ENCODE measurements at regions not wholly inside any gene's neighbourhood (a gene's known extent, or its start where the extent isn't known, plus 50 kb on each side); places are given as distances from the start of the nearest gene placed in this dataset.

DNA sequence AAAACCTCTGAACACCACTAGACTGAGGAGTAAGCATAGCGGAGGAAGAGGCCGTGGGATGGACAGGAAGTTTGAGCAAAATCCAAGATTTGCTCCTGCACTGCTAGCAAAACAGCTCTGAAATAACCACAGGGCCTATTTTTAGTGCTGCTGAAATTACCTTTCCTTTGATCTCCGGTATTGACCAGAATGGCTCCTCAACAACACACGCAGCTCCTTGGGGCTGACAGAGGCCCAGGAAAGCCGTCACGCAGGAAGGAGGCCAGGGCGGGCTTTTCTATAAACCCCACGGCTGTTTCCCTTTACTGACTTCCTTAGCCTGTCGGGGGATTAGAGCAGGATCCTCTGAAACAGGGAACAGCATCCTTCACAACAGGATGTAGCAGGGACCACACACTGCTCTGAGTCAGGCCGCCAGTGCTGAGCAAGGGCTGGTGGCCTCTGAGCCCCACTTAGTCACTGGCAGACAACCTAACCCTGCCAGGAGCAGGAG, 80.8 kb upstream of the LCLAT1 start:
- H3K36me3 ChIP-seq (ENCODE audit: control insufficient read depth, insufficient read depth, low read length), result no peaks in the 10 kb centered on the region
- DNase-seq (ENCODE audit: low read depth in 4 of 6, low spot score in 6 of 6), result no peak
- H3K4me3 ChIP-seq (ENCODE audit: low read depth, low read length), result no peak overlapping the region
- H3K27ac ChIP-seq (ENCODE audit: low read depth, low read length), result no peak overlapping the region
- H3K4me1 ChIP-seq (ENCODE audit: control insufficient read depth, insufficient read depth, low read length), result no peaks in the 10 kb centered on the region
- 61% methylated on average over 10 of the region's 10 CpGs for WGBS (ENCODE audit: insufficient coverage)
- no peaks in the 10 kb centered on the region for H3K27me3 ChIP-seq (ENCODE audit: control insufficient read depth, insufficient read depth, low read length)
- no peaks in the 10 kb centered on the region for H3K9me3 ChIP-seq (ENCODE audit: control insufficient read depth, insufficient read depth, low read length)

DNA sequence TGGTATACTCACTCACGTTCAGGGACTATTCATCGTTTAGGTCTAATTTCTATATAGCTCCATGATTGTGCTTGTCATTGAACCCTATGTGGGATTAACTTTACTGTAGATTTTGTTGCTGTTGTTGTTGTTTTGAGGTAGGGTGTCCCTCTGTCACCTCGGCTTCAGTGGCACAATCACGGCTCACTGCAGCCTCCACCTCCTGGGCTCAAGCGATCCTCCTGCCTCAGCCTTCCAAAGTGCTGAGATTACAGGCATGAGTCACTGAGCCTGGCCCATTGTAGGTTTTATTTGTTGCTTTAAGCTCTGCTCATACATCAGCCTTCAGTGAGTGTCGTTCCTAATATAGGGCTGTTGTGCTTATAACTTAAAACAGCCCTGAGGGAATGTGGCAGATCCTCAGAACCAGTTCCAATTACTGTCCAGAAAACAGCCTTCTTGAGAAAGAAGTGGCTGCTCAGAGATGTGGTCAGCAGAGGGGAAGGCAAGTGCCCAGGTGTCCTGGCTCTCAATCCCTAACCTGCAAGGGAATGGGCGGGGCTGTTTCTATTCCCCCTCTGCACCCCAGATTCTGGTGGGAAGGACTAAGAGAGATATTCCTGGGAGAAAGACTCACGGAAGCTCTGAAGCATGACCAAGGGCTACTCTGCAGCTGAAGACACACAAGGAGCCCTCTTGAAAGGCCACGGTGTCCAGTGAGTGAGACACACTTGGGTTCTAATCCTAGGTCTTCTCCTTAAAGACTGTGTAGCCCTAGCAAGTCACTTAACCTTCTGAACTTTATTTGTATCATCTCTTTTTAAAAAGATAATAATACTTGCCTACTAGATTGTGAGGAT, 79.6 kb upstream of the LCLAT1 start:
- 91% methylated on average over 7 of the region's 9 CpGs for WGBS (ENCODE audit: insufficient coverage)
- DNase-seq (ENCODE audit: low read depth in 4 of 6, low spot score in 6 of 6), result no peak
- Histone ChIP-seq H3K36me3 (ENCODE audit: control insufficient read depth, insufficient read depth, low read length) (no peaks in the 10 kb centered on the region), H3K4me3 (ENCODE audit: low read depth, low read length) (no peak overlapping the region), H3K27ac (ENCODE audit: low read depth, low read length) (no peak overlapping the region), H3K27me3 (ENCODE audit: control insufficient read depth, insufficient read depth, low read length) (no peaks in the 10 kb centered on the region), H3K9me3 (ENCODE audit: control insufficient read depth, insufficient read depth, low read length) (no peaks in the 10 kb centered on the region), H3K4me1 (ENCODE audit: control insufficient read depth, insufficient read depth, low read length) (no peaks in the 10 kb centered on the region)

DNA sequence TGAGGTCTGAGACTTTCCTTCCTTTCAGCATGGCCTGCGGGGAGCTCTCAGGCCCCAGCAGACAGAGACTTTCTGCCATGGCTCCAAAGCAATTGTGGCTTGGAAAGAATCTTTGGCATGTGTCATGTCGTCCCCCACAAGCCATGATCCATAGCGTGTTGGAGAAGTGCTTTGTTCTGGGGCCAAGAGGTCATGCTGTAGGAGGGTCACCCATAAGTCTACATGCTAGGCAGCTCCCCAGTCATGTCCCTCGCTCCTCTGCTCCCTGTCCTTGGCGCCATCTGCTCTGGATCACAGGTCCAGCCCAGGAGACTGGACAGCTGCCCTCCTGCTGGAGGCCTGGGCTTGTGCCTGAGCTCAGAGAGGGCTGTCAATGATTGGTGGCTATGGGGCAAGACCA, 78.8 kb upstream of the LCLAT1 start:
- Histone ChIP-seq H3K36me3 (ENCODE audit: control insufficient read depth, insufficient read depth, low read length) (no peaks in the 10 kb centered on the region), H3K4me1 (ENCODE audit: control insufficient read depth, insufficient read depth, low read length) (no peaks in the 10 kb centered on the region), H3K4me3 (ENCODE audit: low read depth, low read length) (no peak overlapping the region), H3K27ac (ENCODE audit: low read depth, low read length) (no peak overlapping the region), H3K9me3 (ENCODE audit: control insufficient read depth, insufficient read depth, low read length) (no peaks in the 10 kb centered on the region), H3K27me3 (ENCODE audit: control insufficient read depth, insufficient read depth, low read length) (no peaks in the 10 kb centered on the region)
- no peak for DNase-seq (ENCODE audit: low read depth in 4 of 6, low spot score in 6 of 6)
- WGBS (ENCODE audit: insufficient coverage), result 90% methylated on average over 4 of the region's 5 CpGs

DNA sequence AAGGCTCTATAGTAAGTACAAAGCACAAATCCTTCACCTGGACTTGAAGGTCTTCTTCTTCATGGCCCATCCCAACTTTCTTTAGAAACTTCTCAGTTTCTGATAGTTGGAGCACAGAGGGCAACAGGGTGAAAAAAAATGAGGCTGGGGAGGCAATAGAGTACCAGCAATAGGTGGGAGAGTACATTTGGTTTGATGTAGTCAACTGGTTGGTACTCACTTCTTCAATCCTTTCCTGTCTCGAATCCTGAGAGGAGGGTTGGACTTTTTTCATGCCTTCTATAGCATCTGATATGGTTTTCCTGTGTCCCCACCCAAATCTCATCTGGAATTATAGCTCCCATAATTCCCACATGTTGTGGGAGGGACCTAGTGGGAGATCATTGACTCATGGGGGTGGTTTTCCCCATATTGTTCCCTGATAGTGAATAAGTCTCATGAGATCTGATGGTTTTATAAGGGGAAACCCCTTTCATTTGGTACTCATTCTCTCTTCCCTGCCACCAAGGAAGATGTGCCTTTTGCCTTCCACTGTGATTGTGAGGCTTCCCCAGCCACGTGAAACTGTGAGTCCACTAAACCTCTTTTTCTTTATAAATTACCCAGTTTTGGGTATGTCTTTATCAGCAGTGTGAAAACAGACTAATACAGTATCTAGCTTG, 75.9 kb upstream of the LCLAT1 start:
- Histone ChIP-seq H3K36me3 (ENCODE audit: control insufficient read depth, insufficient read depth, low read length) (no peaks in the 10 kb centered on the region), H3K4me3 (ENCODE audit: low read depth, low read length) (no peak overlapping the region), H3K9me3 (ENCODE audit: control insufficient read depth, insufficient read depth, low read length) (no peaks in the 10 kb centered on the region), H3K4me1 (ENCODE audit: control insufficient read depth, insufficient read depth, low read length) (no peaks in the 10 kb centered on the region), H3K27me3 (ENCODE audit: control insufficient read depth, insufficient read depth, low read length) (no peaks in the 10 kb centered on the region), H3K27ac (ENCODE audit: low read depth, low read length) (no peak overlapping the region)
- no CpG with 5 or more reads among the region's 2 CpGs for WGBS (ENCODE audit: insufficient coverage)
- no peak for DNase-seq (ENCODE audit: low read depth in 4 of 6, low spot score in 6 of 6)

DNA sequence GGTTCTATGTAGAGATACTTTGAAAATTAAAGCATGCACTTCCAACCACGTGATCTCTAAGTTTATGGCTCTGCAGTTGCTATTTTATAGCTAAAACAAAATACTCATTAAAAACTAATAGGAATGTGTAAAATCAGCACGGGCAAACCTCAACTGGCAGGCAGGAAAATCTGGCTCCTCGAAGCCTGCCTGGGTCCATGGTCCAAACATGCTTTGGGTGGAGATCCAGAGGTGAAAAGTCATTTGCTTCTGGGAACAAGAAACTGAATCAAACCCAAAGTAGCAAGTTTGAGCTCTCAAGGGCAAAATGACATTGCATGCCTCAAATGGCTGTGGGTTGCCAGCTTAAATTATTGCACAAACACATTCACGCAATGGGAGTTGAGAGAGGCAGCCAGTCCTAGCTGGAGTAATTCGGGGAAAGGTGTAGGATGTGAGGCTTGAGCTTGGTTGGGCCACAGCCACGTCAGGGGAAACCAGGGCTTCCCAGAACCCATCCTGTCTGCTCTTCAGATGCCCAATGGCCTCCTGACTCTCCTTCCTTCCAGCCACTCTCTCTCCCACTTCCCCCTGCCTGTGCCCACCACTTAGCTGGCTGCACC, 75.2 kb upstream of the LCLAT1 start:
- Histone ChIP-seq H3K4me3 (ENCODE audit: low read depth, low read length) (no peak overlapping the region), H3K9me3 (ENCODE audit: control insufficient read depth, insufficient read depth, low read length) (no peaks in the 10 kb centered on the region), H3K27me3 (ENCODE audit: control insufficient read depth, insufficient read depth, low read length) (no peaks in the 10 kb centered on the region), H3K27ac (ENCODE audit: low read depth, low read length) (no peak overlapping the region), H3K4me1 (ENCODE audit: control insufficient read depth, insufficient read depth, low read length) (no peaks in the 10 kb centered on the region), H3K36me3 (ENCODE audit: control insufficient read depth, insufficient read depth, low read length) (no peaks in the 10 kb centered on the region)
- DNase-seq (ENCODE audit: low read depth in 4 of 6, low spot score in 6 of 6), result no peak
- 80% methylated on average over 4 of the region's 6 CpGs for WGBS (ENCODE audit: insufficient coverage)

DNA sequence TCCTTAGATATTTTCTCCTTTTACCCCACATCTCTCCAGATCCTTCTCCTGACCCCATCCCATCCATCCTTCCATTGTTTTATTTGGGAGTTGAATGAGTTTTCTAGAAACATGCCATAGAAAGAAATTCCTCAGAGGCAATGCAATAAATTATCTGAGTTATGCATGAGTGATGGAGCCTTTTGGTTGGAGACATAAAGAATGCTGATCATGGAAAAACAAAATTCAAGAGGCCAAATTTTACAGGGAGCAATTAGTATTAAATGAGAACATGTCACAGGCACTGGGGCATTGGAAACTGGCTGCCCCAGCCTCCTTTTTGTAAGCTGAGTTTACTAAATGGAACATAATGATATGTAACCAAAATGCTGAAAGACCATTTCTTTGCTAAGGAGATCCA, 74.2 kb upstream of the LCLAT1 start:
- Histone ChIP-seq H3K9me3 (ENCODE audit: control insufficient read depth, insufficient read depth, low read length) (no peaks in the 10 kb centered on the region), H3K4me3 (ENCODE audit: low read depth, low read length) (no peak overlapping the region), H3K36me3 (ENCODE audit: control insufficient read depth, insufficient read depth, low read length) (no peaks in the 10 kb centered on the region), H3K4me1 (ENCODE audit: control insufficient read depth, insufficient read depth, low read length) (no peaks in the 10 kb centered on the region), H3K27ac (ENCODE audit: low read depth, low read length) (no peak overlapping the region), H3K27me3 (ENCODE audit: control insufficient read depth, insufficient read depth, low read length) (no peaks in the 10 kb centered on the region)
- DNase-seq (ENCODE audit: low read depth in 4 of 6, low spot score in 6 of 6), result no peak

DNA sequence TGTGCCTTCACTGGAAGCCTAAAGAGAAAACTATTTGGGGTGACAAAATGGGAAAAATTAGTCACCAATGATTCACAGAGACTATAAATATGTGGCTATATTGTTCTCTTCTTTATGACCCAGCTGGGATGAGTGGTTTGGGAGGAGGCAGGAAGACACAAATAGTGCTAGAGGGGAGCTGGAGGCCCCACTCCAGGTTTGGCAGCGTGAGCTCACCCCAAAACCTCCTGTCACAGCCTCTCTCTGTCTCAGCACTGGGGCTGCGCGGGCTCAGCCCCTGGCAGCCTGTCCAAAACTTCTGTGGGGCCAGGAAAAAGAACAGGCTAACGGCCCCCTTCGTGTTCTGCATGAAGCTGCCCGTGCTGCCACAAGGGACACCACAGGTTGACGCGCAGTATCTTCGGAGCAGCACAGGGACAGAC, 73.2 kb upstream of the LCLAT1 start:
- no peak overlapping the region for H3K27ac ChIP-seq (ENCODE audit: low read depth, low read length)
- H3K36me3 ChIP-seq (ENCODE audit: control insufficient read depth, insufficient read depth, low read length), result no peaks in the 10 kb centered on the region
- H3K4me3 ChIP-seq (ENCODE audit: low read depth, low read length), result no peak overlapping the region
- DNase-seq (ENCODE audit: low read depth in 4 of 6, low spot score in 6 of 6), result no peak
- H3K27me3 ChIP-seq (ENCODE audit: control insufficient read depth, insufficient read depth, low read length), result no peaks in the 10 kb centered on the region
- H3K4me1 ChIP-seq (ENCODE audit: control insufficient read depth, insufficient read depth, low read length), result no peaks in the 10 kb centered on the region
- no peaks in the 10 kb centered on the region for H3K9me3 ChIP-seq (ENCODE audit: control insufficient read depth, insufficient read depth, low read length)
- WGBS (ENCODE audit: insufficient coverage), result 81% methylated on average over 9 of the region's 9 CpGs

DNA sequence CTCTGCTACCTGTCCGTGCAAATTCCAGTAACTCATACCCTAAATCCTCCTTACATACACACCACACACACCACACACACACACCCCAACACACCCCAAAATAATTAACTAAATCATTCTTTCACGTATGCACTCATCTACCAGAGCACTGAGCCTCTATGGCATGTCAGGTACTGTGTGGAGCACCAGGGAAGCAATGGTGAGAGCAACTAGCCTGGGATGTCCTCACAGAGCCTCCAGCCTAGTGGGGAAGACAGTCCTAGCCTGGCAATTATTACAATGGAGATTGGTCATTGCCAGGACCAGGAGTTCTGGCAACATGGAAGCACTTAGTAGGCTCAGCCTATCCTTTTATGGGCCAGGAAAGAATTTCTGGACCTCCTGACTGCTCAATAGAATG, 72.7 kb upstream of the LCLAT1 start:
- Histone ChIP-seq H3K27me3 (ENCODE audit: control insufficient read depth, insufficient read depth, low read length) (no peaks in the 10 kb centered on the region), H3K9me3 (ENCODE audit: control insufficient read depth, insufficient read depth, low read length) (no peaks in the 10 kb centered on the region), H3K4me1 (ENCODE audit: control insufficient read depth, insufficient read depth, low read length) (no peaks in the 10 kb centered on the region), H3K36me3 (ENCODE audit: control insufficient read depth, insufficient read depth, low read length) (no peaks in the 10 kb centered on the region), H3K27ac (ENCODE audit: low read depth, low read length) (no peak overlapping the region), H3K4me3 (ENCODE audit: low read depth, low read length) (no peak overlapping the region)
- 89% methylated on average over 2 of the region's 2 CpGs for WGBS (ENCODE audit: insufficient coverage)
- no peak for DNase-seq (ENCODE audit: low read depth in 4 of 6, low spot score in 6 of 6)

DNA sequence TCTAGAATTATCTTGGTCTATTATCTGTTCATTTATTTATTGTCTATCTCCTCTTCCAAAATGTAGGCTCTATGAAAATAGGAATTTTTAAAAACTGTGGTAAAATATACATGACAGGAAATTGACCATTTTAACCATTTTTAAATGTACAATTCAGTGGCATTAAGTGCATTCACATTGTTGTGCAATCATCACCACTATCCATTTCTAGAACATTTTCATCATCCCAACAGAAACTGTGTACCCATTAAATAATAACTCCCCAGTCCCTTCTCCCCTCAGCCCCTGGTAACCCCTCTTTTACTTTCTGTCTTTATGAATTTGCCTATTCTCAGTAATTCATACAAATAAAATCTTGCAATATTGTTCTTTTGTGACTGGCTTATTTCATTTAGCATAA, 71.1 kb upstream of the LCLAT1 start:
- no peak for DNase-seq (ENCODE audit: low read depth in 4 of 6, low spot score in 6 of 6)

DNA sequence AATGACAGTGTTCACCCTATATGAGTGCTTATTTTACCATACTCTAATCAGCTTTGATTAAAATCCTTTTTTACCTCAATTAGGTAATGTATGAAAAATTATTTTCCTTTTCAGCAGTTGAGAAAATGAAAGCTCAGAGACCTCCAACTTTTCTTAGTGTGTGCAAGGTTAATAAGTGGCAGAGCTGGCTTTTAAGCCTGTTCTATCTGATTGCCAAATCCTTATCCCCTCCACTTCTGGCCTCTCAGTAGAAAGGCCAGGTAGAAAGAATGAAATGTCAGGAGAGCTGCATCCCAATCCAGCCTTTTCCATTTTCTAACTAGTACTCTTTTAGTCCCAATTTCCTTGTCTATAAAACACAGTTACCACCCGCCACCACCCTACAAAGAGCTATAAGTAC, 67.6 kb upstream of the LCLAT1 start:
- Histone ChIP-seq H3K27ac (ENCODE audit: low read depth, low read length) (no peak overlapping the region), H3K36me3 (ENCODE audit: control insufficient read depth, insufficient read depth, low read length) (no peaks in the 10 kb centered on the region)
- no peak for DNase-seq (ENCODE audit: low read depth in 4 of 6, low spot score in 6 of 6)

More for the DNA sequence above, 71.1 kb upstream of the LCLAT1 start:
- no peaks in the 10 kb centered on the region for H3K36me3 ChIP-seq (ENCODE audit: control insufficient read depth, insufficient read depth, low read length)
- H3K9me3 ChIP-seq (ENCODE audit: control insufficient read depth, insufficient read depth, low read length), result no peaks in the 10 kb centered on the region
- no peak overlapping the region for H3K4me3 ChIP-seq (ENCODE audit: low read depth, low read length)
- H3K4me1 ChIP-seq (ENCODE audit: control insufficient read depth, insufficient read depth, low read length), result no peaks in the 10 kb centered on the region
- no peak overlapping the region for H3K27ac ChIP-seq (ENCODE audit: low read depth, low read length)
- H3K27me3 ChIP-seq (ENCODE audit: control insufficient read depth, insufficient read depth, low read length), result no peaks in the 10 kb centered on the region

More for the DNA sequence above, 67.6 kb upstream of the LCLAT1 start:
- no CpG with 5 or more reads among the region's 1 CpG for WGBS (ENCODE audit: insufficient coverage)
- Histone ChIP-seq H3K27me3 (ENCODE audit: control insufficient read depth, insufficient read depth, low read length) (no peaks in the 10 kb centered on the region), H3K4me3 (ENCODE audit: low read depth, low read length) (no peak overlapping the region), H3K4me1 (ENCODE audit: control insufficient read depth, insufficient read depth, low read length) (no peaks in the 10 kb centered on the region), H3K9me3 (ENCODE audit: control insufficient read depth, insufficient read depth, low read length) (no peaks in the 10 kb centered on the region)

Measured in spinal cord (tissue), 9 donors.